8988T (cell line): ENCODE measurements at regions not wholly inside any gene's neighbourhood (a gene's known extent, or its start where the extent isn't known, plus 50 kb on each side); places are given as distances from the start of the nearest gene placed in this dataset.

Source experiments
- DNase-seq: peaks from one replicate; pipeline ENCODE4 v3.0.0; 2011

DNA sequence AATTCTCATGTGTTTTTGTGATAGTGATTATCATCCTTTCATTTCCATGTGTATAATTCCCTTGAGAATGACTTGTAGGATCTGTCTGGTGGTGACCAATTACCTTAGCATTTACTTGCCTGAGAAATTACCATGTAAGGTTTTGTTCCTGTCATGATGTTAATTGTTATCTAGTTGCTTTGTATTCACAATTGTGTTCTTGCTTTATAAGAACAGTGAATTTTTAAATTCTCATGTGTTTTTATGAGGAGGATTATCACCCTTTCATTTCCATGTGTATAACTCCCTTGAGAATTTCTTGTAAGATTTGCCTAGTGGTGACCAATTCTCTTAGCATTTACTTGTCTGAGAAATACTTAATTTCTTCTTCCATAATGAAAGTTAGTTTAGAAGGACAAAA, 758.2 kb upstream of the NDST4 start:
- no peak for DNase-seq

DNA sequence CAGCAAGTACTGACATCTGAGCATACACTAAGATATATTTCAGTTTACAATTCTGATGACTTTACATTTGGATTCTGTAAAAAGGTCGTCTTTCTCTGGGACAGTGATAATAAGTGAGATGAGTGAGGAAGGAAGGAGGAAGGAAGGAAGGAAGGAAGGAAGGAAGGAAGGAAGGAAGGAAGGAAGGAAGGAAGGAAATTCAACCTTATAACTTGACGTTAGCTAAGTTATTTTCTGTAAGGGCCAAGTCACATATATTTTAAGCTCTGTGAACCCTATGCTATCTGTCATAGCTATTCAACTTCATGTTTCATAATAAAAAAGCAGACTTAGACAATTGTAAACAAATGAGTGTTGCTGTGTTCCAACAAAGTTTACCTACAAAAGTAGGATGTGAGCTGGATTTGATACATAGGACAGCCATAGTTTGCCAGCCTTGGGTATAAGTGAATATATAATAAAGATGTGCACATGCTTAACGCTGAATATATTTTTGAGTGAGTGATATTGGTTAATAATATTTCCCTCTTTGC, 753.0 kb upstream of the NDST4 start:
- DNase-seq, result no peak

GRCh38 chr4:115865736-115866135, 752.3 kb upstream of the NDST4 start:
- no peak for DNase-seq

DNA sequence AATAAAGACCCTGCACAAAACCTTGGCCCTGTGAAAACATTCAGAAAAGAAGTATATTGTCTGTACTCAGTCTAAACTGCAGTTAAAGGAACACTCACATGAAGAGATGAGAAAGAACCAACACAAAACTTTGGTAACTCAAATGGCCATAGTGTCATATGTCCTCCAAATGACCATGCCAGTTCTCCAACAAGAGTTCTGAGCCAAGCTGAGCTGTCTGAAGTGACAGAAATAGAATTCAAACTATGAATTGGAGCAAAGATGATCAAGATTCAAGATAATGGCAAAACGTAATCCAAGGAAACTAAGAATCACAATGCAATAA, 739.3 kb upstream of the NDST4 start:
- DNase-seq, result no peak

GRCh38 chr4:115851918-115852766, 738.7 kb upstream of the NDST4 start:
- DNase-seq, result no peak

GRCh38 chr4:115850799-115851509, 737.5 kb upstream of the NDST4 start:
- DNase-seq, result no peak

DNA sequence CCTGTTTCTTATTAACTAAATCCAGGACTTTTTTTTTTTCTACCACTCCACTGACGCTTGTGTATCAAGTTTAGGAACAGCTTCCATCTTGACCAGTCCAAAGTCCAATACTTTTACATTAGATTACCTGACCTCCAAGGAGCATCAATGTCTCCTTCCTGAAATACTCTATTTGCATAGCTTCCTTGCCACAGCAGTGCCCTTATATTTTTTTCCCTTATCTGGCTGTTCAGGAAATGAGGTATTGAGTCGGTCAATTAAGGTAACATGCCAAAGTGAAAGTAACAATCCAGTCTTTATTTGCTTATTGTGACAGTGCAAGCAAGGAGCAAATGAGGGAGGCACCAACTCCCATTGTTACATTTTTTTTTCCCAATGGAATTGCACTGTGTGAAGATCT, 730.8 kb upstream of the NDST4 start:
- no peak for DNase-seq

DNA sequence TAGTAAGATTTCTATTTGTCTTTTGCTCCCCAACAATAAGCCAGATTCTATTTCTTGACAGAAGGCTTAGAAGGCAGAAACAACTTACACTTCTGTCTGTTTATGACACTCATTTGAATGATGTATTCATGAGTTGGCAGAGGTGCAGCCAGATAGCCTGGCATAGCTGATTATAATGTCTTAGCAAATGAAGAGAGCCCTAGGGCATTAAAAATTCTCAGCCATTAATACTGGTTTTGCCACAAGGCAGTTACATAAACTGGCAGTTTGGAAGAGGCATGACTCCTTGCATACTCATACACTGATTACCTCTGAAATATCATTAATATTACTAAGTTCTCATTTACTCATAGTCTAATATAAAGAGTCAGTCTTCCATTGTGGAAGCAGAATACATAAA, 728.5 kb upstream of the NDST4 start:
- no peak for DNase-seq

DNA sequence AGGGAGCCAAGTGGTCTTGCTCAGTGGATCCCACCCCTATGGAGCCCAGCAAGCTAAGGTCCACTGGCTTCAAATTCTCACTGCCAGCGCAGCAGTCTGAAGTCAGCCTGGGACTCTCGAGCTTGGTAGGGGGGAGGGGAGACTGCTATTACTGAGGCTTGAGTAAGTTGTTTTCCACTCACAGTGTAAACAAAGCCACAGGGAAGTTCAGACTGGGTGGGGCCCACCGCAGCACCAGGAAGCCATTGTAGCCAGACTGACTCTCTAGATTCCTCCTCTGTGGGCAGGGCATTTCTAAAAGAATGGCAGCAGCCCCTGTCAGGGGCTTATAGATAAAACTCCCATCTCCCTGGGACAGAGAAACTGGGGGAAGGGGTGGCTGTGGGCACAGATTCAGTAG, 721.0 kb upstream of the NDST4 start:
- no peak for DNase-seq

GRCh38 chr4:115824630-115825029, 711.2 kb upstream of the NDST4 start:
- no peak for DNase-seq

- no peak for DNase-seq
These were observed 690.4 kb upstream of the NDST4 start for GRCh38 chr4:115803825-115804224.

DNA sequence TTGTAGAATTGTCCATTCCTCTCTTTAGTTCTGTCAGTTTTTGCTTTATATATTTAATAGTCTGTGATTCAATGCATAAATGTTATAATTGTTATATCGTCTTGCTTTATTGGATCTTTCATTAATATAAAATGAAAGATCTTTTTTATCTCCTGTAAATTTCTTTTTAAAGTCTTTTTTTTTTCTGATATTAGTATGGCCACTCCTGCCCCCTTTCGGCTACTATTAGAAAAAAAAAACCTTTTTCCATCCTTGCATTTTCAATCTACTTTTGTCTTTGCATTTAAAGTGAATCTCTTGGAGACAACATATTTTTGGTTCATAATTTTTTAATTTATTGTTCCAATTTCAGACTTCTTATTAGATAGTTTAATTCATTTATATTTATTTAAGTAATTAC, 677.4 kb upstream of the NDST4 start:
- DNase-seq, result no peak

DNA sequence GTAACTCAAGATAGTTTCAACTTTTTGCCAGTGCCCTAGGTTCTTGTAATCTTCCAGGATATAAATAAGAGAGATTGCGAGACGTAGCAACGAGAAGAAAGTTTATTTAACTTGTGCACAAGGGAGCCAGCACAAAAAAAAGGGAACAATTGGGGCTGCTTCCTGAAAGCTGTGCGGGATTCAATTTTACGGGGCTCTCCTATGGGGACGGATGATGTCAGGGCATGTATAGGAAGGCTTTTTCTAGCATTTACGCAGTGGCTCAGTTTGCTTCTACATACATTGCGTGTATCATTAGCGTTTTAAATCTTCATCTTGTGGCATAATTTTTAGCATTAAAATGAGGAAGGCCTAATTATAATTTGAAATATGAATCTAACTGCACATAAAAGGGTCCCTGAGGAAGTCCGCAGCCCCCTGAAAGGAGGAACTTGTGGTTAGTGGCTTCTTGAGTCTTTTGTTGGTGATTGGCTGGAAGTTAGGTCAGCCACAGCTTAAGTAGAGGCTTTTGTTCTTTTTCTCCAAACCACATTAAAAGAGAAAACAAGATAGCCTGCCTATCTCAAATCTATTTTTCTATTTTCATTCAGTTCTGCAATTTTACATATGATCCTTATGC, 668.2 kb upstream of the NDST4 start:
- no peak for DNase-seq

DNA sequence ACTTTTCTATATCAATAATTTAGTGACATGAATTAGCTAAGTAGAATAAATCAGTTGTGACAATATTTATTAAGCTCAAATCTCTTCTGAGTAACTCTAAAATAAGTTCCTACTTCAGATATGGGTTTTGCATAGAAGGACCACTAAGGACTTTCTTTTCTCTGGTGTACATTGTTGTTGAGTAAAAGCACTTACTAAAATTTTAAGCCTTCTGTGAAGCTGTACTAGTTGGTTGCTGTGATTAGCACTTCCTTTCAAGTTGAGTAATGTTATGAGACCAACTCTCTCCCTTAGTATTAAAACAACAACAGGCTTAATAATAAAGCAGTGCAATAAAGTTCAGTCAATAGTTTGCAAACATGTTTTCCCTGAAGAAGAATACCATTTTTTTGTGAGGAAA, 667.4 kb upstream of the NDST4 start:
- no peak for DNase-seq

GRCh38 chr4:115780268-115780667, 666.8 kb upstream of the NDST4 start:
- no peak for DNase-seq

DNA sequence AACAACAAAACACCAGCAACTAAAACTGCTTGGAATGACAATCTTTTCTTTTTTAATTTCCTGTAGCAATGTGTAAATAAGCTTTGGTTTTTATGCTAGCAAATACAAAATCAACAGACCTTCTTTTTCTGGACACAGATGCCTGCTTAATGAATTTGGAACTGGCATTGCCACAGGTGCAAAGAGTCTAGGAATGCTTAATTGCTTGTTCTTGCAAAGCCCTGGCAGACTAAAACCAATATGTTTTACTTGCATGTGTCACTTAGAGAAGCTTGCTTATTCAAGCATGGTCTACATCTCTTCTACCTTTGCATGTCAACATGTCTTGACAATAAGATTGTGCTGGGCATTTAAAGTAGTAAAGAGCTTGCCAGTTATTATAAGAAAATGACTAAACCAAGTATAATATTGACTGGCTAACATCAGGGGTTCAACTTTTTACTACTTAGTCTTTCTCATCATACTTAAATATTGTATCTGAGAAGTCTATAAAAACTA, 656.7 kb upstream of the NDST4 start:
- DNase-seq, result no peak

- DNase-seq, result no peak
These were observed 656.0 kb upstream of the NDST4 start for GRCh38 chr4:115769396-115769795.

DNA sequence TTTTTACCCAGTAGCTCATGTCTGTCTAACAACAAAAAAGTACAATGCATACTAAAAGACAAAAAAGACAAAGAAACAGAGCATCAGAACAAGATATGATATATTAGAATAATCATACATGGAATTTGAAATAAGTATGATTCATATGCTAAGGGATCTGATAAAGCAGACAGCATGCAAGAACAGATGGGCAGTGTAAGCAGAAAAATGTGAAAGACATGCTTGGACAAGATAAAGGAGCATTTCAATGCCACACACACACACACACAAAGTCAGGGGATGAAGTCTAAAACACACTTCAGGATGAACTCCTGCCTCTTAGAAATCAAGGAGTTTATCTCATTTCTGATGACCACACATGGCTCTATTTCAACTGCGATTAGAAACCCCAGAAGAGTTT, 649.6 kb upstream of the NDST4 start:
- no peak for DNase-seq

GRCh38 chr4:115759231-115759630, 645.8 kb upstream of the NDST4 start:
- no peak for DNase-seq

DNA sequence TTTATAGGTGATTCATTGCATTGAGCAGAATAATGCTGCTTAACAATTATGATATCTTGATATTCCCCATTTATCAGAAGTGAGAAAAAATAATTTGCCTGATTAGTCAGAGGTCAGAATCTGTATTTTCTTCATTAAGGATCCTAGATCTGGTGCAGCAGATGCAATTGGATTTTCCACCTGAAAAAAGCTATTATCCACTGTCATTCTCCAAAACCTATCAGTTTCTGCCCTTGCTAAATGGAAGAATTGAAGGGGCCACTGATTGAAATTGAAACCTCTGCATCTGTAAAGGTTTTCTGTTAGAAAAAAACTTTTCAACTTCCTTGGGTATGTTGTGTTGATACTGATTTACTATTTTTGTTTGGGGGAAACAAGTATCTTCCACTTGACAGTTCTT, 636.0 kb upstream of the NDST4 start:
- DNase-seq, result no peak

DNA sequence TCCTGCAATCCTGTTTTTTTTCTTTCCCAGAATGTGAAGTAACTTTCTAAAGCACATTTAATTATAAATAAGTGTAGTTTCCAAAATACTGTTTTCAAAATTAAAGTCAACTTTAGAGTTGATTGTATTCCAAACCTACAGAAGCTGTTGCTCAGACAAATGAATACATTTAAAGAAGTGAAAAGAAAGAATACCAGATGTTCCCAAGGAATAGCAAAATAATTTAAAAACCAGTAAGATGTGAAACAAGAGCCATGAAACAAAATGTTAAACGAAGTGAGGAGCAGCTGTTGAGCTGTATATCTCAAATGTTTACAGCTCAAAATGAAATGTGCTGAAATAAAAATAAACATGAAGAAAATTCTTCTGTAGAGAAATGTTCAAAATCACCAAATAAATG, 627.4 kb upstream of the NDST4 start:
- DNase-seq, result no peak

DNA sequence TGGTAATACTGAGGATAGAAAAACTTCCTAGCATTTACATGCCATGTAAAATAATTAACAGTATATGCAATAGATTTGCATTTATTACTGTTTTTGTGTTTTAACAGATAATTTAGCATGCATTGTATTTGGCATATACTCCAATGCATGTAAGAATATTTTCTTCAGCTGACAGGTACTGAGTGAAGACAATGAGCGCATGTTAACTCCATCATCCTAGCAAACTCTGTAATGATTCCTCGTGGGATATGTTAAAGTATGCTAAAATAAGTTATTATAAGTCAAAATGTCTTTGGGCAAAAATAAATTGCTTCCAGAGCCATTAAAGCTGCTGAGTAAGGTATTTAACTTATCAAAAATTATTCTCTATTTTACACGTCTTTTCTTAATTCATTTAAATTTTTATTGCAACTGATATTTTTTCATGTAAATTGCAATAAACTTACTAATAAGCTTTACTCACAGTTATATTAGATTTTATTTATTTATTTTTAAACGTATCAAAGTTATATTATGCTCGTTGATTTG, 616.4 kb upstream of the NDST4 start:
- no peak for DNase-seq

- no peak for DNase-seq
These were observed 610.2 kb upstream of the NDST4 start for GRCh38 chr4:115723621-115724020.

DNA sequence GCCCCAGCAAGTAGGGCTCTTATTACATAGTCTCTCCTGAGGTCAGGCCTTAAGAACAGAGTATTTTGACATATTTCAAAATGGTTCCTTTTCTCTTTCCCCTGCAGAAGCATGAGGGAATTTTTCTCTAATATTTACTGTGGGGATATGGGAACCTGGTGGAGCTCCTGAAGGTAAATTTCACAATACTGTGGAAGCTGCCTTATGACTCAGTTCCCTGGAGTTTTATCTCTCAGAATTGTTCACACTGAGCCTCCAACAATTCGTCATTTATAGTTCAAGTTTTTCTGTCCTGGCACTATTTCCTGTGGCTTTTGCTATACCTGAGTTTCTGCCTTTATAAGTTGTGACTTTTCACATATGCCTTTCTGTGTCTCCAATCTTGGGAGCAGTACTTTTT, 607.2 kb upstream of the NDST4 start:
- DNase-seq, result no peak
